Neural cell (in vitro differentiated cells): ENCODE measurements at regions not wholly inside any gene's neighbourhood (a gene's known extent, or its start where the extent isn't known, plus 50 kb on each side); places are given as distances from the start of the nearest gene placed in this dataset.

Source experiments
- H2AFZ ChIP-seq: fragments of 200-600, 300-800 bp; sonication (generic), shearing (Covaris generic); 2 replicates; pipeline ENCODE4 v1.6.0; 2014; ENCODE audit warnings: low read depth, mild to moderate bottlenecking, antibody characterized with exemption, low read length, moderate library complexity
- H3F3A ChIP-seq: fragments of 200-600 bp; shearing (Covaris generic); 2 replicates; pipeline ENCODE4 v1.6.1; 2016; ENCODE audit warnings: mild to moderate bottlenecking, moderate library complexity, mixed read lengths, antibody characterized with exemption, low read length; ENCODE audit not compliant: insufficient read depth, poor library complexity, severe bottlenecking
- H3K27ac ChIP-seq: fragments of 200-600, 300-800 bp; sonication (generic), shearing (Covaris generic); 2 replicates; pipeline ENCODE4 v1.5.1; 2014; ENCODE audit warnings: mild to moderate bottlenecking, low read length, moderate library complexity
- H3K27me3 ChIP-seq: fragments of 300-800, 200-600 bp; sonication (generic), shearing (Covaris generic); 2 replicates; pipeline ENCODE4 v1.6.0; 2014; ENCODE audit warnings: mild to moderate bottlenecking, low read depth, low read length, moderate library complexity; ENCODE audit not compliant: insufficient read depth
- H3K36me3 ChIP-seq: fragments of 300-800, 200-600 bp; sonication (generic), shearing (Covaris generic); 2 replicates; pipeline ENCODE4 v1.5.1; 2014; ENCODE audit warnings: mild to moderate bottlenecking, antibody characterized with exemption, low read length, moderate library complexity; ENCODE audit not compliant: insufficient read depth
- H3K4me2 ChIP-seq: fragments of 300-800, 200-600 bp; sonication (generic), shearing (Covaris generic); 2 replicates; pipeline ENCODE4 v1.6.0; 2014; ENCODE audit warnings: mild to moderate bottlenecking, low read length
- H3K4me3 ChIP-seq: fragments of 300-800, 200-600 bp; sonication (generic), shearing (Covaris generic); 2 replicates; pipeline ENCODE4 v1.5.1; 2014; ENCODE audit warnings: mild to moderate bottlenecking, low read length, moderate library complexity
- H3K79me2 ChIP-seq: fragments of 200-600 bp; shearing (Covaris generic); replicated peaks from 2 replicates; pipeline ENCODE4 v1.6.0; 2014; ENCODE audit warnings: mild to moderate bottlenecking, low read length, moderate library complexity; ENCODE audit not compliant: insufficient read depth
- H3K9ac ChIP-seq: fragments of 300-800, 200-600 bp; sonication (generic), shearing (Covaris generic); 2 replicates; pipeline ENCODE4 v1.6.1; 2016; ENCODE audit warnings: mild to moderate bottlenecking, low read length, mixed read lengths
- H3K9me2 ChIP-seq: fragments of 200-600 bp; shearing (Covaris generic); 2 replicates; pipeline ENCODE4 v1.6.1; 2016; ENCODE audit warnings: mild to moderate bottlenecking, low read length, mixed read lengths; ENCODE audit not compliant: insufficient read depth
- H3K9me3 ChIP-seq: fragments of 200-600, 300-800 bp; sonication (generic), shearing (Covaris generic); 2 replicates; pipeline ENCODE4 v1.6.1; 2016; ENCODE audit warnings: mild to moderate bottlenecking, mixed run types, low read length, moderate library complexity, mixed read lengths
- H4K20me1 ChIP-seq: fragments of 200-600 bp; shearing (Covaris generic); 2 replicates; pipeline ENCODE4 v1.6.1; 2016; ENCODE audit warnings: mild to moderate bottlenecking, mixed run types; ENCODE audit not compliant: insufficient read depth
- EP300 ChIP-seq: fragments of 450-650 bp; conservative IDR thresholded peaks from 2 replicates; pipeline ENCODE4 v1.6.1; 2014; ENCODE audit warnings: antibody characterized with exemption, mild to moderate bottlenecking, moderate library complexity; ENCODE audit not compliant: poor library complexity, severe bottlenecking
- EZH2 ChIP-seq: fragments of 200-600, 300-800 bp; shearing (Covaris generic), sonication (generic); IDR thresholded peaks from 2 replicates; pipeline ENCODE4 v1.6.1; 2014; ENCODE audit warnings: antibody characterized with exemption, low read length, borderline replicate concordance, mild to moderate bottlenecking; ENCODE audit not compliant: insufficient read depth, poor library complexity, severe bottlenecking
- MXI1 ChIP-seq: fragments of 450-650 bp; conservative IDR thresholded peaks from 2 replicates; pipeline ENCODE4 v1.6.1; 2014; ENCODE audit warnings: antibody characterized with exemption, mild to moderate bottlenecking; ENCODE audit not compliant: poor library complexity, severe bottlenecking
- POLR2AphosphoS5 ChIP-seq: IDR thresholded peaks from 2 replicates; pipeline ENCODE4 v1.6.1; 2012
- RAD21 ChIP-seq: fragments of 450-650 bp; conservative IDR thresholded peaks from 2 replicates; pipeline ENCODE4 v1.6.1; 2014; ENCODE audit warnings: antibody characterized with exemption, mild to moderate bottlenecking, moderate library complexity
- SMC3 ChIP-seq: fragments of 450-650 bp; conservative IDR thresholded peaks from 2 replicates; pipeline ENCODE4 v1.6.1; 2014; ENCODE audit warnings: antibody characterized with exemption, mild to moderate bottlenecking, moderate library complexity; ENCODE audit not compliant: poor library complexity
- TAF1 ChIP-seq: IDR thresholded peaks from 2 replicates; pipeline ENCODE4 v1.6.1; 2012; ENCODE audit warnings: low read depth
- TF ChIP-seq, protein P1 (sequence below): fragments of 450-650 bp; IDR thresholded peaks from 2 replicates; pipeline ENCODE4 v1.5.1; 2014; ENCODE audit warnings: antibody characterized with exemption, mild to moderate bottlenecking, moderate library complexity; ENCODE audit not compliant: poor library complexity, severe bottlenecking
- TF ChIP-seq, protein P2 (sequence below): IDR thresholded peaks from 2 replicates; pipeline ENCODE4 v1.6.1; 2012; ENCODE audit warnings: borderline replicate concordance

DNA sequence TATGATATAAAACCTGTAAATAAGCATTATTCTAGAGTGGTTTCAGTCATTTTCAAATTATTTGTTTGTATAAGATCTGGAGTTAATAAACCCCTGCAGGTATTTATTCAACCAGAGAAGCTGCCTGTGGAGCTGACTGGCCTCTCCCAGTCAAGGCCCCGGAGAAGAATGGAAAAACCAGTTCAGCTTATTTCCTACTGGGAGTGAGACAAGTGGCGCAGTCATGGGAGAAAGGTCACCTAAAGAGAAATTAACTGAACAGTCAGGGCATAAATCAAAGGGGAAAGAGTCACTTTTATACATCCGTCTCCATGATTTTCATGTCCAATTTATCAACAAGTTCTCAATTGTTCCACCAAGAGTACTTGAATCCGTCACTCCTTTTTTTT lies 240.9 kb downstream of the RNF152 start:
- Histone ChIP-seq H3K79me2 (no peaks in the 10 kb centered on the region), H3K9me3 (no peaks in the 10 kb centered on the region), H3K27ac (no peak overlapping the region), H3K9me2 (no peaks in the 10 kb centered on the region), H4K20me1 (no peaks in the 10 kb centered on the region), H3K4me3 (no peak overlapping the region), H3K4me2 (no peak overlapping the region), H3K36me3 (no peaks in the 10 kb centered on the region), H3K9ac (no peak overlapping the region), H3K27me3 (no peaks in the 10 kb centered on the region), H2AFZ (no peak overlapping the region), H3F3A (no peaks in the 10 kb centered on the region)
- TF ChIP-seq EZH2 (no peak), RAD21 (no peak), TAF1 (no peak), POLR2AphosphoS5 (no peak), SMC3 (no peak), MXI1 (no peak), EP300 (no peak)
- TF ChIP-seq, protein P1, sequence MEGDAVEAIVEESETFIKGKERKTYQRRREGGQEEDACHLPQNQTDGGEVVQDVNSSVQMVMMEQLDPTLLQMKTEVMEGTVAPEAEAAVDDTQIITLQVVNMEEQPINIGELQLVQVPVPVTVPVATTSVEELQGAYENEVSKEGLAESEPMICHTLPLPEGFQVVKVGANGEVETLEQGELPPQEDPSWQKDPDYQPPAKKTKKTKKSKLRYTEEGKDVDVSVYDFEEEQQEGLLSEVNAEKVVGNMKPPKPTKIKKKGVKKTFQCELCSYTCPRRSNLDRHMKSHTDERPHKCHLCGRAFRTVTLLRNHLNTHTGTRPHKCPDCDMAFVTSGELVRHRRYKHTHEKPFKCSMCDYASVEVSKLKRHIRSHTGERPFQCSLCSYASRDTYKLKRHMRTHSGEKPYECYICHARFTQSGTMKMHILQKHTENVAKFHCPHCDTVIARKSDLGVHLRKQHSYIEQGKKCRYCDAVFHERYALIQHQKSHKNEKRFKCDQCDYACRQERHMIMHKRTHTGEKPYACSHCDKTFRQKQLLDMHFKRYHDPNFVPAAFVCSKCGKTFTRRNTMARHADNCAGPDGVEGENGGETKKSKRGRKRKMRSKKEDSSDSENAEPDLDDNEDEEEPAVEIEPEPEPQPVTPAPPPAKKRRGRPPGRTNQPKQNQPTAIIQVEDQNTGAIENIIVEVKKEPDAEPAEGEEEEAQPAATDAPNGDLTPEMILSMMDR = no peak
- TF ChIP-seq, protein P2, sequence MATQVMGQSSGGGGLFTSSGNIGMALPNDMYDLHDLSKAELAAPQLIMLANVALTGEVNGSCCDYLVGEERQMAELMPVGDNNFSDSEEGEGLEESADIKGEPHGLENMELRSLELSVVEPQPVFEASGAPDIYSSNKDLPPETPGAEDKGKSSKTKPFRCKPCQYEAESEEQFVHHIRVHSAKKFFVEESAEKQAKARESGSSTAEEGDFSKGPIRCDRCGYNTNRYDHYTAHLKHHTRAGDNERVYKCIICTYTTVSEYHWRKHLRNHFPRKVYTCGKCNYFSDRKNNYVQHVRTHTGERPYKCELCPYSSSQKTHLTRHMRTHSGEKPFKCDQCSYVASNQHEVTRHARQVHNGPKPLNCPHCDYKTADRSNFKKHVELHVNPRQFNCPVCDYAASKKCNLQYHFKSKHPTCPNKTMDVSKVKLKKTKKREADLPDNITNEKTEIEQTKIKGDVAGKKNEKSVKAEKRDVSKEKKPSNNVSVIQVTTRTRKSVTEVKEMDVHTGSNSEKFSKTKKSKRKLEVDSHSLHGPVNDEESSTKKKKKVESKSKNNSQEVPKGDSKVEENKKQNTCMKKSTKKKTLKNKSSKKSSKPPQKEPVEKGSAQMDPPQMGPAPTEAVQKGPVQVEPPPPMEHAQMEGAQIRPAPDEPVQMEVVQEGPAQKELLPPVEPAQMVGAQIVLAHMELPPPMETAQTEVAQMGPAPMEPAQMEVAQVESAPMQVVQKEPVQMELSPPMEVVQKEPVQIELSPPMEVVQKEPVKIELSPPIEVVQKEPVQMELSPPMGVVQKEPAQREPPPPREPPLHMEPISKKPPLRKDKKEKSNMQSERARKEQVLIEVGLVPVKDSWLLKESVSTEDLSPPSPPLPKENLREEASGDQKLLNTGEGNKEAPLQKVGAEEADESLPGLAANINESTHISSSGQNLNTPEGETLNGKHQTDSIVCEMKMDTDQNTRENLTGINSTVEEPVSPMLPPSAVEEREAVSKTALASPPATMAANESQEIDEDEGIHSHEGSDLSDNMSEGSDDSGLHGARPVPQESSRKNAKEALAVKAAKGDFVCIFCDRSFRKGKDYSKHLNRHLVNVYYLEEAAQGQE = no peak

DNA sequence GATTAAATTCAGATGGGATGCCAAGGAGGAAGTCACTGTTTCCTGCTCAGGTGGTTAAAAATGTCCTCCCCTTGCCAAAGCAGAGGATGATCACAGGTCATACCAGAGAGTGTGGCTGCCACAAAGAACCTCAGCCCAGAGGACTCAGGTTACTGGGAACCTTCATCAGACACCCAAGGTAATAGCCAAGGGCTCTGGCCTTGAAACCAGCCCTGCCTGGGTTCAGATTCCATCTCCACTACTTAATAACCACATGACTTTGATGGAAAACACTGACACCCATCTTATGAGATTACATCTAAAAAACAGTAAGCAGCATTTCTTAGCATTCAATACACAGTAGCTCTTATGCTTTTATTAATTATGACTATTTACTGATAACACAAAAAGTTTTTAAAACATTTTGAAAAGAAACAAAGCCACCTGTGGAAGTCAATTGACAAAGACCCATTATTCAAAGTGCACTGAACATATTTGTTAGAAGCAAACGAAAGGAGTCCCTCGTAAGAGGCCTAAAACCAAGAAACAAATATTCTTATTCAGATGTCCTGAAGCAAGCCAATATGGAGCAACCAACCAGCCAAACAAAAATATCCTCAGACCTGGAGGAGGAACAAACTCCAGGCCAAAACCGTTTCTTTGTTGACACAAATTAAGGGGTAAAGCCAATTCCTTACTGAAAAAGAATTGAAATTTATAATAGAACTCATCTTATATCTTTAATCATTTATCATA lies 241.5 kb downstream of the RNF152 start:
- TF ChIP-seq, protein P2 = no peak
- TF ChIP-seq SMC3 (no peak), TAF1 (no peak), EZH2 (no peak), RAD21 (no peak)
- Histone ChIP-seq H3K4me3 (no peak overlapping the region), H3K9ac (no peak overlapping the region), H3K27ac (no peak overlapping the region), H3F3A (no peaks in the 10 kb centered on the region), H3K9me2 (no peaks in the 10 kb centered on the region), H3K36me3 (no peaks in the 10 kb centered on the region), H4K20me1 (no peaks in the 10 kb centered on the region), H2AFZ (no peak overlapping the region), H3K27me3 (no peaks in the 10 kb centered on the region), H3K79me2 (no peaks in the 10 kb centered on the region), H3K4me2 (no peak overlapping the region), H3K9me3 (no peaks in the 10 kb centered on the region)
